Liver (tissue), 8 donors: ENCODE measurements at regions not wholly inside any gene's neighbourhood (a gene's known extent, or its start where the extent isn't known, plus 50 kb on each side); places are given as distances from the start of the nearest gene placed in this dataset.

Experiments
- DNase-seq: peaks from one replicate; pipeline ENCODE4 v3.0.0-alpha.2; 2017; ENCODE audit warnings: low spot score
- H3K27ac ChIP-seq, 2 donors: one replicate each; pipeline ENCODE4 v1.7.0; 2013; ENCODE audit warnings: inconsistent platforms in 2 of 2, low read length in 2 of 2, control low read depth in 1 of 2, low read depth in 1 of 2, mild to moderate bottlenecking in 1 of 2
- H3K27me3 ChIP-seq, 4 donors: one replicate each; pipeline versions ENCODE4 v1.6.1 to v1.7.0; 2013; ENCODE audit warnings: low read length in 3 of 4, inconsistent platforms in 1 of 4, mild to moderate bottlenecking in 1 of 4, moderate library complexity in 1 of 4; ENCODE audit not compliant: control insufficient read depth in 4 of 4, insufficient read depth in 4 of 4
- H3K36me3 ChIP-seq, 4 donors: one replicate each; pipeline versions ENCODE4 v1.6.1 to v1.7.0; 2013; ENCODE audit warnings: low read length in 3 of 4, mild to moderate bottlenecking in 3 of 4, low read depth in 1 of 4, moderate library complexity in 1 of 4; ENCODE audit not compliant: control insufficient read depth in 4 of 4, insufficient read depth in 3 of 4
- H3K4me1 ChIP-seq, 4 donors: one replicate each; pipeline versions ENCODE4 v1.6.1 to v1.7.0; 2013; ENCODE audit warnings: low read length in 3 of 4, mild to moderate bottlenecking in 3 of 4, moderate library complexity in 1 of 4; ENCODE audit not compliant: control insufficient read depth in 4 of 4, insufficient read depth in 4 of 4
- H3K4me3 ChIP-seq, 3 donors: one replicate each; pipeline versions ENCODE4 v1.6.1 to v1.7.0; 2013; ENCODE audit warnings: low read length in 3 of 3, control low read depth in 1 of 3, low read depth in 1 of 3, mild to moderate bottlenecking in 1 of 3
- H3K9ac ChIP-seq, 2 donors: one replicate each; pipeline ENCODE4 v1.7.0; 2013; ENCODE audit warnings: low read length in 2 of 2, mild to moderate bottlenecking in 2 of 2, moderate library complexity in 2 of 2, control low read depth in 1 of 2, low read depth in 1 of 2
- H3K9me3 ChIP-seq, 4 donors: one replicate each; pipeline versions ENCODE4 v1.6.1 to v1.7.0; 2013; ENCODE audit warnings: low read length in 3 of 4; ENCODE audit not compliant: control insufficient read depth in 4 of 4
- ATF3 ChIP-seq: IDR thresholded peaks from 2 replicates; pipeline ENCODE4 v1.6.1; 2016; ENCODE audit warnings: antibody characterized with exemption
- CTCF ChIP-seq: fragments of 150-350 bp; IDR thresholded peaks from 2 replicates; pipeline ENCODE4 v1.5.1; 2017; ENCODE audit warnings: improper control_type of control experiment, low read depth, low read length; ENCODE audit not compliant: missing input control
- FOXA2 ChIP-seq: IDR thresholded peaks from 2 replicates; pipeline ENCODE4 v1.6.1; 2016; ENCODE audit warnings: antibody characterized with exemption
- HNF4A ChIP-seq, 2 donors: conservative IDR thresholded peaks; 2 replicates each; pipeline ENCODE4 v1.6.1; 2016; ENCODE audit warnings: antibody characterized with exemption in 2 of 2, mild to moderate bottlenecking in 2 of 2
- HNF4G ChIP-seq: IDR thresholded peaks from 2 replicates; pipeline ENCODE4 v1.6.1; 2016; ENCODE audit warnings: antibody characterized with exemption
- JUND ChIP-seq, 2 donors: IDR thresholded peaks; 2 replicates each; pipeline ENCODE4 v1.6.1; 2016; ENCODE audit warnings: antibody characterized with exemption in 2 of 2
- MAX ChIP-seq: IDR thresholded peaks from 2 replicates; pipeline ENCODE4 v1.6.1; 2016; ENCODE audit warnings: antibody characterized with exemption
- RAD21 ChIP-seq, 2 donors: IDR thresholded peaks; 2 replicates each; pipeline ENCODE4 v1.6.1; 2016; ENCODE audit warnings: antibody characterized with exemption in 2 of 2, mild to moderate bottlenecking in 2 of 2
- RXRA ChIP-seq, 2 donors: IDR thresholded peaks; 2 replicates each; pipeline ENCODE4 v1.6.1; 2017 to 2018; ENCODE audit warnings: antibody characterized with exemption in 2 of 2, mild to moderate bottlenecking in 1 of 2
- TAF1 ChIP-seq: conservative IDR thresholded peaks from 2 replicates; pipeline ENCODE4 v1.6.1; 2016; ENCODE audit warnings: antibody characterized with exemption, mild to moderate bottlenecking
- ZBTB33 ChIP-seq: IDR thresholded peaks from 2 replicates; pipeline ENCODE4 v1.6.1; 2016; ENCODE audit warnings: antibody characterized with exemption
- WGBS: extraction: QIAGEN DNeasy Blood & Tissue Kit; methylation state at CpG from one replicate; pipeline ENCODE4 v1.1.7; 2013; 5-methylcytosine and 5-hydroxymethylcytosine counted together
- donor health status: healthy.
- donor health status: healthy.
- donor health status: healthy.
- donor health status: healthy.
- donor health status: healthy.

- H3K9me3 ChIP-seq = no peaks in the 10 kb centered on the region
- no peak overlapping the region for H3K4me3 ChIP-seq
- no peak for TF ChIP-seq FOXA2
- TF ChIP-seq TAF1 = no peak
- TF ChIP-seq MAX = no peak
- no peak for TF ChIP-seq CTCF
- TF ChIP-seq ZBTB33 = no peak
- no peak for TF ChIP-seq ATF3
- no peak for TF ChIP-seq RAD21 (IDR thresholded peaks at IDR 0.05)
- TF ChIP-seq JUND (IDR thresholded peaks at IDR 0.05) = no peak
- no peak for TF ChIP-seq HNF4A (conservative IDR thresholded peaks at IDR 0.05)
- H3K36me3 ChIP-seq = peaks cover 0 to 2% (median 0%) of the 10 kb centered on the region in 4 donors
- DNase-seq = no peak
- no peak overlapping the region for H3K27ac ChIP-seq
- no peaks in the 10 kb centered on the region for H3K27me3 ChIP-seq
- peaks cover 4 to 17% (median 5%) of the 10 kb centered on the region in 4 donors for H3K4me1 ChIP-seq
- H3K9ac ChIP-seq = no peak overlapping the region
Observed at GRCh38 chr1:83779565-83779964, 219.4 kb downstream of the TTLL7 start.

GRCh38 chr1:83777758-83778101, 221.2 kb downstream of the TTLL7 start:
- no peak overlapping the region for H3K9ac ChIP-seq
- TF ChIP-seq CTCF (no peak), RAD21 (IDR thresholded peaks at IDR 0.05) (no peak), RXRA (IDR thresholded peaks at IDR 0.05) (no peak), HNF4G (no peak), FOXA2 (no peak)
- H3K36me3 ChIP-seq = no peaks in the 10 kb centered on the region
- no peak overlapping the region for H3K27ac ChIP-seq
- H3K4me3 ChIP-seq = no peak overlapping the region
- peaks cover 4 to 17% (median 5%) of the 10 kb centered on the region in 4 donors for H3K4me1 ChIP-seq
- 93% methylated on average over 4 of the region's 4 CpGs for WGBS
- H3K27me3 ChIP-seq = no peaks in the 10 kb centered on the region
- no peaks in the 10 kb centered on the region for H3K9me3 ChIP-seq
- DNase-seq = no peak
